ENCODE measurements at regions not wholly inside any gene's neighbourhood (a gene's known extent, or its start where the extent isn't known, plus 50 kb on each side); places are given as distances from the start of the nearest gene placed in this dataset.

- TF ChIP-seq CTCF (IDR thresholded peaks at IDR 0.05 in 2 of 3, conservative IDR thresholded peaks at IDR 0.05 in 1 of 3; ENCODE audit: borderline replicate concordance in 1 of 3, insufficient read depth in 1 of 3, low read depth in 2 of 3, low read length in 2 of 3) (no peak), TCF7L2 (IDR thresholded peaks at IDR 0.05; ENCODE audit: borderline replicate concordance, extremely low read depth, insufficient read depth, insufficient read length) (no peak), ZNF274 (IDR thresholded peaks at IDR 0.05; ENCODE audit: low read depth, low read length) (no peak)
These were observed 581.3 kb downstream of the XPNPEP1 start (continued) for GRCh38 chr10:109341986-109342385.

- CTCF ChIA-PET = no interaction called here
- BruUV-seq (replicated peaks) = no TSS peak
- RAD21 ChIA-PET (ENCODE audit: low non-redundant PET in 1 of 2, low total read pairs in 2 of 2, uncharacterized antibody in 2 of 2, unreplicated experiment in 2 of 2) = no interaction called here
These were observed 595.3 kb downstream of the XPNPEP1 start for GRCh38 chr10:109328001-109328400.

More at GRCh38 chr10:109328001-109328400, 595.3 kb downstream of the XPNPEP1 start:
- ATAC-seq (no peak), DNase-seq (ENCODE audit: low read depth, low spot score) (no peak)
- H3K9me3 ChIP-seq (ENCODE audit: control insufficient read depth in 1 of 2, insufficient read depth in 1 of 2, low read depth in 1 of 2, low read length in 2 of 2) = peaks cover 16 to 39% of the 10 kb centered on the region in 2 experiments
- no peaks in the 10 kb centered on the region for H3K4me1 ChIP-seq (ENCODE audit: control insufficient read depth in 1 of 2, insufficient read depth in 2 of 2, low read length in 2 of 2)
- no peak for TF ChIP-seq EZH2 (IDR thresholded peaks at IDR 0.05)
- TF ChIP-seq ZNF274 (IDR thresholded peaks at IDR 0.05; ENCODE audit: low read depth, low read length) = no peak
- no peak for TF ChIP-seq ZFX (IDR thresholded peaks at IDR 0.05)
- no peak for TF ChIP-seq SIN3A (IDR thresholded peaks at IDR 0.05; ENCODE audit: low read depth)
- TF ChIP-seq ZBTB33 (IDR thresholded peaks at IDR 0.05; ENCODE audit: extremely low read depth, insufficient replicate concordance, low read length) = no peak
- no peak for TF ChIP-seq CBX3 (IDR thresholded peaks at IDR 0.05; ENCODE audit: low read depth)
- TF ChIP-seq JUND (IDR thresholded peaks at IDR 0.05) = no peak
- TF ChIP-seq CEBPB (IDR thresholded peaks at IDR 0.05; ENCODE audit: low read depth) = no peak
- TF ChIP-seq EGR1 (IDR thresholded peaks at IDR 0.05; ENCODE audit: low read depth) = no peak
- no peak for TF ChIP-seq MAX (IDR thresholded peaks at IDR 0.05)
- no peak for TF ChIP-seq FOSL1 (IDR thresholded peaks at IDR 0.05; ENCODE audit: low read depth)
- no peak for TF ChIP-seq SRF (IDR thresholded peaks at IDR 0.05; ENCODE audit: low read depth)
- no peaks in the 10 kb centered on the region for H3K27me3 ChIP-seq (ENCODE audit: insufficient read depth, low read length)
- intact Hi-C loops (cut with micrococcal nuclease) = no loop called here
- H4K20me1 ChIP-seq (ENCODE audit: insufficient read depth) = no peaks in the 10 kb centered on the region
- POLR2A ChIA-PET = no interaction called here
- no peak overlapping the region for H3K4me2 ChIP-seq (ENCODE audit: low read length)
- no peaks in the 10 kb centered on the region for H3K36me3 ChIP-seq (ENCODE audit: control insufficient read depth in 1 of 2, insufficient read depth in 2 of 2, low read length in 2 of 2)
- no peak overlapping the region for H3K4me3 ChIP-seq (replicated peaks in 1 of 2; ENCODE audit: low read depth in 1 of 2, low read length in 2 of 2)
- no peak overlapping the region for H2AFZ ChIP-seq (ENCODE audit: low read depth, low read length, poor library complexity, severe bottlenecking)
- no peaks in the 10 kb centered on the region for H3K79me2 ChIP-seq (ENCODE audit: insufficient read depth, low read length)
- H3K27ac ChIP-seq (ENCODE audit: low read depth, low read length) = no peak overlapping the region
- H3K9me2 ChIP-seq (ENCODE audit: insufficient read depth) = no peaks in the 10 kb centered on the region
- no peak overlapping the region for H3K9ac ChIP-seq (ENCODE audit: low read length)

All from HCT116 (cell line).